ENCODE measurements at regions not wholly inside any gene's neighbourhood (a gene's known extent, or its start where the extent isn't known, plus 50 kb on each side); places are given as distances from the start of the nearest gene placed in this dataset.
"Not testable (repeated sequence)": the region's sequence is repeated elsewhere in the genome, so short reads cannot be mapped to it uniquely, and the experiment has no call there.

- Histone ChIP-seq H3K36me3 (replicated peaks) (no peaks in the 10 kb centered on the region), H3K4me3 (no peak overlapping the region), H3K27me3 (ENCODE audit: low read depth) (no peaks in the 10 kb centered on the region), H3K9me3 (no peaks in the 10 kb centered on the region), H3K4me1 (no peaks in the 10 kb centered on the region)
- in situ Hi-C loops (cut with MboI; ENCODE audit: low sequenced_read_pairs), result no loop called here
- DNase-seq (ENCODE audit: low spot score in 2 of 2), result no peak
Observed at GRCh38 chr10:65270969-65271368, 1654.9 kb upstream of the LRRTM3 start.

DNA sequence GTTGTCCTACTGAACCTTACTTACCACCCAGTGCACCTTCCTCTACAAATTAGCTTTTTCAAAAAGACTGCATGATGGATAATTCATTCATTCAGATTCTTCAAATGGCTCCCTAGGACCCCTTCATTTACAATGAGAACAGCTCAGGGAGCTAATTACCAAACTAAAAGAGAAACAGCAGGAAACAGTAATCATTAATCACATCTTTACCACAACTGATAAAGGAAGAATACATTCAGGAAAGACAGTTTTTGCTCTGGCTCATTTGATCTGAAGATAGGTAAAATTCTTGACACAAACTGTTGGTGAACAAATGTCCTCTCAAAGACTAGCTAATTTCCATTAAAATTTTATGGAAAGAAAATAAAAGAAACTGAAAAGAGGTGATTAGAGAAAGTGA is 1652.7 kb upstream of the LRRTM3 start:
- Histone ChIP-seq H3K9me3 (no peaks in the 10 kb centered on the region), H3K4me1 (no peaks in the 10 kb centered on the region), H3K36me3 (replicated peaks) (no peaks in the 10 kb centered on the region), H3K4me3 (no peak overlapping the region), H3K27me3 (ENCODE audit: low read depth) (no peaks in the 10 kb centered on the region)
- in situ Hi-C loops (cut with MboI; ENCODE audit: low sequenced_read_pairs), result no loop called here
- DNase-seq (ENCODE audit: low spot score in 2 of 2), result no peak

- in situ Hi-C loops (cut with MboI; ENCODE audit: low sequenced_read_pairs), result no loop called here
- H3K27me3 ChIP-seq (ENCODE audit: low read depth), result no peaks in the 10 kb centered on the region
- no peaks in the 10 kb centered on the region for H3K9me3 ChIP-seq
- DNase-seq (ENCODE audit: low spot score in 2 of 2), result no peak
- H3K4me3 ChIP-seq, result no peak overlapping the region
- H3K36me3 ChIP-seq (replicated peaks), result no peaks in the 10 kb centered on the region
- H3K4me1 ChIP-seq, result no peaks in the 10 kb centered on the region
Observed at GRCh38 chr10:65275296-65275695, 1650.5 kb upstream of the LRRTM3 start.

DNA sequence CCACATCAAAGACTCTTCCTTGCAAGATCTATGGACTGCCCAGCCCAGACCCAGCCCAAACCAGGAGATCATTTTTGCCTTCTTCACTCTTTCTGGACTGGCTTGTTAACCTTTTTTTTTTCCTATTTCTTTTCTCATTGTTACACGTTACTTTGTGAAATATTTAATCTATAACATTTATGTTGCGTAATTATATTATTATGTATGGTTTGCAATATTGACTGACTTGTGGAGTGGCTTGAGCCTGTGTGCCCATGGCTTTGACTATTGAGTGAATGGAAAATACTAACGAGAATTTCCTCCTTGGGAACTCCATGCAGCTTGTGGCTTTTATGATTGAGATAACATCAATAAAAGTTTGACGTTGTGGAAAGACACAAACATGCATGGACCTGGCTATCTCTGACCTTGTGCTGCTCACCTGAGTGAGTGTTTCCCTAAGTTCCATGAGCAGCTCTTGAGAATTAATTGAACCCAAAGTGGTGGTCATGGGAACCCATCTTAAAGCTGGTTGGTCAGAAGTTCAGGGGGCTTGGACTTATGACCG is 1641.3 kb upstream of the LRRTM3 start:
- in situ Hi-C loops (cut with MboI; ENCODE audit: low sequenced_read_pairs), result no loop called here
- Histone ChIP-seq H3K9me3 (no peaks in the 10 kb centered on the region), H3K4me3 (no peak overlapping the region), H3K36me3 (replicated peaks) (no peaks in the 10 kb centered on the region), H3K4me1 (no peaks in the 10 kb centered on the region), H3K27me3 (ENCODE audit: low read depth) (no peaks in the 10 kb centered on the region)
- DNase-seq (ENCODE audit: low spot score in 2 of 2), result no peak

DNA sequence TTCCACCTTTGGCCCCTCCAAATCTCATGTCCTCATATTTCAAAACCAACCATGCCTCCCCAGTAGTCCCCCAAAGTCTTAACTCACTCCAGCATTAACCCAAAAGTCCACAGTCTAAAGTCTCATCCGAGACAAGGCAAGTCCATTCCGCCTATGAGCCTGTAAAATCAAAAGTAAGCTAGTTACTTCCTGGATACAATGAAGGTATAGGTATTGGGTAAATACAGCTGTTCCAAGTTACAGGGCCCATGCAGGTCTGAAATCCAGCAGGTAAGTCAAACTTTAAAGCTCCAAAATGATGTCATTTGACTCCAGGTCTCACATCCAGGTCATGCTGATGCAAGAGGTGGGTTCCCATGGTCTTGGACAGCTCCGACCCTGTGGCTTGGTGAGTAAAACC is 1640.1 kb upstream of the LRRTM3 start:
- in situ Hi-C loops (cut with MboI; ENCODE audit: low sequenced_read_pairs); H3K4me3 ChIP-seq; H3K36me3 ChIP-seq (replicated peaks); H3K27me3 ChIP-seq (ENCODE audit: low read depth); H3K9me3 ChIP-seq; DNase-seq (ENCODE audit: low spot score in 2 of 2); H3K4me1 ChIP-seq: not testable (repeated sequence)

GRCh38 chr10:65291286-65291685 is 1634.5 kb upstream of the LRRTM3 start:
- Histone ChIP-seq H3K27me3 (ENCODE audit: low read depth) (no peaks in the 10 kb centered on the region), H3K4me3 (no peak overlapping the region), H3K9me3 (no peaks in the 10 kb centered on the region), H3K36me3 (replicated peaks) (no peaks in the 10 kb centered on the region), H3K4me1 (no peaks in the 10 kb centered on the region)
- in situ Hi-C loops (cut with MboI; ENCODE audit: low sequenced_read_pairs), result no loop called here
- no peak for DNase-seq (ENCODE audit: low spot score in 2 of 2)

DNA sequence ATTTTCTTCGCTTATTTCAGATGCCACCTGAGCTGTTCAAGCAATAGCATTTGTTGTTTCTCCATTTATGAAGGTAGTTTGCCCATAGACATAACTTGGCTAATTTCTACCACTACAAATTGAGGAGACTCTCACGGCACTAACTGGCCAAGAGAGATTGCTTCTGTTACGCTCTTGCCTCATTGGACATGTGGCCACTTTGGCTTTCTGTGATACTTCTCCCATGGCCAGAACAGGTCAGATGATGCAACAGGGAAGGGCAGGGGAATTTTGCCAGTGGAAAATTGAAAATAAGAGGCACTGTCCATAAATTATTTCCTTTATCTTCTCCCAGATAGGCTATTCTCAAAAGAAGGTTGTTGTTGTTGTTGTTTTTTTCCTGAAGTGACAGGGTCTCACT is 1633.3 kb upstream of the LRRTM3 start:
- no peak for DNase-seq (ENCODE audit: low spot score in 2 of 2)
- Histone ChIP-seq H3K4me1 (no peaks in the 10 kb centered on the region), H3K9me3 (no peaks in the 10 kb centered on the region), H3K36me3 (replicated peaks) (no peaks in the 10 kb centered on the region), H3K4me3 (no peak overlapping the region), H3K27me3 (ENCODE audit: low read depth) (no peaks in the 10 kb centered on the region)
- in situ Hi-C loops (cut with MboI; ENCODE audit: low sequenced_read_pairs), result no loop called here

GRCh38 chr10:65294329-65294728 is 1631.5 kb upstream of the LRRTM3 start:
- no peaks in the 10 kb centered on the region for H3K36me3 ChIP-seq (replicated peaks)
- no peak for DNase-seq (ENCODE audit: low spot score in 2 of 2)
- no peaks in the 10 kb centered on the region for H3K9me3 ChIP-seq
- H3K27me3 ChIP-seq (ENCODE audit: low read depth), result no peaks in the 10 kb centered on the region
- in situ Hi-C loops (cut with MboI; ENCODE audit: low sequenced_read_pairs), result no loop called here
- no peak overlapping the region for H3K4me3 ChIP-seq
- no peaks in the 10 kb centered on the region for H3K4me1 ChIP-seq

- no peaks in the 10 kb centered on the region for H3K36me3 ChIP-seq (replicated peaks)
- in situ Hi-C loops (cut with MboI; ENCODE audit: low sequenced_read_pairs), result no loop called here
- H3K27me3 ChIP-seq (ENCODE audit: low read depth), result no peaks in the 10 kb centered on the region
- H3K4me3 ChIP-seq, result no peak overlapping the region
- DNase-seq (ENCODE audit: low spot score in 2 of 2), result no peak
- H3K4me1 ChIP-seq, result no peaks in the 10 kb centered on the region
- H3K9me3 ChIP-seq, result no peaks in the 10 kb centered on the region
Observed at GRCh38 chr10:65301181-65301580, 1624.7 kb upstream of the LRRTM3 start.

GRCh38 chr10:65306201-65306600 is 1619.6 kb upstream of the LRRTM3 start:
- no peak for DNase-seq (ENCODE audit: low spot score in 2 of 2)
- H3K27me3 ChIP-seq (ENCODE audit: low read depth), result no peaks in the 10 kb centered on the region; the same call in 1 of the 2 replicates
- no peaks in the 10 kb centered on the region for H3K4me1 ChIP-seq
- H3K9me3 ChIP-seq, result no peaks in the 10 kb centered on the region
- no peak overlapping the region for H3K4me3 ChIP-seq
- no peaks in the 10 kb centered on the region for H3K36me3 ChIP-seq (replicated peaks)
- in situ Hi-C loops (cut with MboI; ENCODE audit: low sequenced_read_pairs), result no loop called here

GRCh38 chr10:65312876-65313275 is 1613.0 kb upstream of the LRRTM3 start:
- H3K27me3 ChIP-seq (ENCODE audit: low read depth), result no peaks in the 10 kb centered on the region
- H3K9me3 ChIP-seq, result no peaks in the 10 kb centered on the region
- no peak overlapping the region for H3K4me3 ChIP-seq
- in situ Hi-C loops (cut with MboI; ENCODE audit: low sequenced_read_pairs), result no loop called here
- H3K4me1 ChIP-seq, result no peaks in the 10 kb centered on the region
- DNase-seq (ENCODE audit: low spot score in 2 of 2), result no peak
- H3K36me3 ChIP-seq (replicated peaks), result no peaks in the 10 kb centered on the region

- Histone ChIP-seq H3K9me3 (no peaks in the 10 kb centered on the region), H3K36me3 (replicated peaks) (no peaks in the 10 kb centered on the region), H3K27me3 (ENCODE audit: low read depth) (no peaks in the 10 kb centered on the region), H3K4me1 (no peaks in the 10 kb centered on the region), H3K4me3 (no peak overlapping the region)
- in situ Hi-C loops (cut with MboI; ENCODE audit: low sequenced_read_pairs), result no loop called here
- no peak for DNase-seq (ENCODE audit: low spot score in 2 of 2)
Observed at GRCh38 chr10:65313406-65313805, 1612.4 kb upstream of the LRRTM3 start.

GRCh38 chr10:65314253-65314652 is 1611.6 kb upstream of the LRRTM3 start:
- H3K9me3 ChIP-seq, result no peaks in the 10 kb centered on the region; the same call in 1 of the 2 replicates
- in situ Hi-C loops (cut with MboI; ENCODE audit: low sequenced_read_pairs), result no loop called here
- DNase-seq (ENCODE audit: low spot score in 2 of 2), result no peak
- H3K36me3 ChIP-seq (replicated peaks), result no peaks in the 10 kb centered on the region
- H3K4me3 ChIP-seq, result no peak overlapping the region
- H3K27me3 ChIP-seq (ENCODE audit: low read depth), result no peaks in the 10 kb centered on the region
- no peaks in the 10 kb centered on the region for H3K4me1 ChIP-seq

DNA sequence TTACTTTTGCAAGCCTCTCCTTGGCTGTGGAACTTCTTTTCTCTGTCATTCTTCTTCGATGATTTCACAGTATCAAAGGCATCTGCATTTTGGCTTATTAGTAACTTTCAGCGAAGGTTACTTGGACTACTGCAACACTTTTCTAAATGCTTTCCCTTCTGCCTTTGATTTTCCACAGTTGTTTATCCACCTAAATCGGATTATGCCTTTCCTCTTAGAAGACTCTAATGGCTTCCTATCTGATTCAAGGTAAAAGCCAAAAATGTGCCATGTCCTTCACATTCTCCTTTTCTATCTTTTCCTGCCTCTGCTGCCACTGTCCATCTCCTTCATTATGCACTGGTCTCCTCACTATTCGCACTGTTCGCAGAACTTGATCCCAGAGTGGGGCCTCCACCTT is 1606.3 kb upstream of the LRRTM3 start:
- in situ Hi-C loops (cut with MboI; ENCODE audit: low sequenced_read_pairs), result no loop called here
- DNase-seq (ENCODE audit: low spot score in 2 of 2), result no peak
- Histone ChIP-seq H3K9me3 (no peaks in the 10 kb centered on the region; the same call in 1 of the 2 replicates), H3K4me1 (no peaks in the 10 kb centered on the region), H3K36me3 (replicated peaks) (no peaks in the 10 kb centered on the region), H3K27me3 (ENCODE audit: low read depth) (no peaks in the 10 kb centered on the region), H3K4me3 (no peak overlapping the region)

Data from HAP-1 (cell line).